ENCODE measurements at regions not wholly inside any gene's neighbourhood (a gene's known extent, or its start where the extent isn't known, plus 50 kb on each side); places are given as distances from the start of the nearest gene placed in this dataset.
A peak's percentile ranks its signal among the peaks of the same experiment; 100 is the strongest.

DNA sequence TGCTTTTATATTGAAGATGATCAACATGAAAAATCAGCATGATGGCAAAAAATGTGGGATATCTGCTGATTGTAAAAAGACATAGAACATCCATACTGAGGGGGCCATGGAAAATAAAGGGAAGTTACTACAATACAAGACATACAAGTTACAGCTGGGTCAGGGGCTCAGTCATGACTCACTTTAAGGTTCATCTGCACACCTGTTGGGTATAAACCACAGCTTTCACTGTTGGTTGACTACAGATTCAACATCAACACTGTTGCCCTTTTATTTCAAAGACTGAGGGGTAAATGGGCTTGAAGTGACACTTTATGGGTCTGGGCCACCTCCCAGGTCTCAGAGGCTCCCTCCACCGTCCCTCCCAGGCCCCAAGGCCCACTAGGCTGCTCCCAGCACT is 98.1 kb upstream of the IRS2 start:
- DNase-seq (ENCODE audit: low spot score) = no peak

DNA sequence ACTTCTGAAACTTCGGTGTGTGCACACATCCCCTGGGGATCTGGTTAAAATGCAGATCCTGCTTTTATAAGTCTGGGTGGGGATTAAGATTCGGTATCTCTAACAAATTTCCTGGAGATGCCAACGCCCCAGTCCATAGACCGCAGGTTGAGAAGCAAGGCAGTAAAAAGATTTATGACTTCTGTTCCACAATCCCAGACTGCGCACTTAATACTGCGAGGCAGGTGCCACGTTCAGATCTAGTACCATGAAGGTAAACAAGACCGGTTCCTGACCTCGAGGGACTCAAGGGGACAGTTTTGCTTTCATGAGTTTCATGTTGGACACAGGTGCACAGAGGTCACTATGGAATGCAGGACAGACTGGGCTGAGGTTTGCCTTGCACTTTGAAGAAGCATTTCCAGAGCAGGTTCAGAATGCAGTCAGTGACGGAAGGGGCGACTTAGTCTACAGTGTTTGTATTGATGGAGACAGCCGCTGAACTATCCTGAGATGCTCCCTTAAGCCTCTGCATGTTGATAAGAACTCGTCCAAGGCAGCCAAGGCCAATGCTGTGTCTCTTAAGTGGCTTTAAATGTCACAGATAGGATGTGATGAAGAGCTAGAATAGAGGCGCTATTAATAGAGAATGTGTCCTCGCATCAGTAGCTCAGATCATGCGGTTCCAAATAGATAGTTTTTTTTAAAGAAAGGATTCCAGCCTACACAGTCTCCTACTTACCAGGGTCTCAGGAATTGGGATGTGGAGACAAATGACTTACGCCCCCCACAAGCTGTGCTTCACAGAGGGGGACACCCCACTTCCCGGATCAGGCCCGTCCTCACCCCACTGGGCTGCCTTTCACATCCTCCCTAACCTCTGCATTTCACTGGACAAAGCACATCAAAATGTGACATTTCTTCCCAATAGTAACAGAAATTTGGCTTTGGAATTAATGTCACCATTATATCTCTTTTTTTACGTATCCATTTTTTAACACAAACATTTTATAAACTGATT is 97.1 kb upstream of the IRS2 start:
- DNase-seq (ENCODE audit: low spot score) = no peak

- DNase-seq (ENCODE audit: low spot score) = no peak
Observed at GRCh38 chr13:109881961-109882558, 95.7 kb upstream of the IRS2 start.

GRCh38 chr13:109881347-109881725 is 95.0 kb upstream of the IRS2 start:
- DNase-seq (ENCODE audit: low spot score) = no peak

GRCh38 chr13:109880371-109881346 is 94.3 kb upstream of the IRS2 start:
- DNase-seq (ENCODE audit: low spot score) = no peak

DNA sequence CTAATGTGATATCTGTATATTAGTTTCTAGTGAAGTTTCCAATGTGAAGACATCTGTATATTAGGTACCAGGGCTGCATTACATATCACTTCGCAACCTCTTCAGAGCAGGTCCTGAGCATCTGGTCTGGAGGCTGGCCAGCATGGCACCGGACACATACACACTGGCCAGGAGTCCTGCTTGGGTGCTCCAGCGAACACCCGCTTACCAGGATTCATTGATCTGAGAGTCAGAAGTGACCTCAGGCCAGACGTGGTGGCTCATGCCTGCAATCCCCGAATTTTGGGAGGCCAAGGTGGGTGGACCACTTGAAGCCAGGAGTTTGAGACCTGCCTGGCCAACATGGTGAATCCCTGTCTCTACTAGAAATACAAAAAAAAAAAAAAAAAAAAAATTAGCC is 93.0 kb upstream of the IRS2 start:
- no peak for DNase-seq (ENCODE audit: low spot score)

- no peak for DNase-seq (ENCODE audit: low spot score)
Observed at GRCh38 chr13:109877809-109878208, 91.4 kb upstream of the IRS2 start.

DNA sequence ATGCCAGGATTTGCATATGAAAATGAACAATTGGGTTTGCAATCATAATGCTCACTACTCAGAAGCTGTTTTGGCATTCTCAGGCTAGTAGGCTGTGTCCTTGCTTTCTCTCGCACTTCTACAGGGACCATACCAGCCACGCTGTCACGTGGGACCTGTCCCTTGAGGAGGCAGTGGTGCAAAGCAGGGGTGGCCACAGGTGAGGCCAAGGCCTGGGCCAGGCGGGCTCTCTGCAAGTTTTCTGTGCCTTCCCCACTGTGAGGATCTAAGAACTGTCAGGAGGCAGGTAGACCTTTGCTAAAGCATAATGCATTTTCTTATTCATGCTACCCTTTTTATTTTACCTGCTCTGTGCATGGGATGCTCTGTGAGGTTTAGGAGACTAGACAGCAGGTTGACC is 89.4 kb upstream of the IRS2 start:
- no peak for DNase-seq (ENCODE audit: low spot score)

DNA sequence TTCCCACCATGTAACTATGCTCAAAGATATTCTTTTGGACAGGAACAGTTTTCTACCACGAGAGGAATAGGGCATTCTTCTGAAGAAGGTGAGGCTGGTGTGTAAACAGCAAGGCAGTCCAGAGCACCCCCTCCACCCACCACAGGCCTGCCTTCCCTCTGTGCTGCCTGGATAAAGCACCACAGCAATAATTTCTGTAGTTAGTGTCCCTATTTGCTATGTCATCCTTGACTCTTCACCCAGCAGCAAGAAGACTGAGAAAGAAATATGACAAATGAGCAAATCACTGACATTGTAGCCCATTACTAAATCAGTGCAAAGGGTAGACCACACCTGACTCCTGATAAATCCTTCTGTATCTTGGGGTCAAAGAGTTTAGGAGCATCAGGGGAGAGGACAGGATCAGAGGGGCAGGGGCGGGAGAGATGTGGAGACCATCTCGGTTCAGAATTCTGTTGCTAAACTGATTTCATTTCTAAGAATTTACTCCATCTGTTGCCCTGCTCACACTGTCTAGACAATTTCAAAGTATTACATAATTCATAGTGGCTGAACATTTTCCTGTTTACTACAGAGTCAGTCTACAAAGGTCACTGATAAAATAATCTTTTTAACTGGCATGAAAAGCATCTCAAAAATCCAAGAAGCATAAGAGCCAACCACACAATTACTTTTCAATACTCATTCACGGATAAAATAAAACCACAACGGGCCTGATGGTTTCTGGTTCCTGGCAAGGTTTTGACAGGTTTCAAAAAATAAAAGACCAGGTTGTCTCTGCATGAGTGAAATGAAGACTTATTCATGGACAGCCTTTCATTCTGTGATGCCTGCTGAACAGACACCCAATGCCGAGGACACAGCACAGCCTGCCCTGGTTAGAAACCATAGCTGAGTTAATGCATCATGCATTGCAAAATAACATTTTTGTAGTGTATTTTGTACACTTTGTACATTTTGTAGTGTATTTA is 88.4 kb upstream of the IRS2 start:
- DNase-seq (ENCODE audit: low spot score) = no peak

DNA sequence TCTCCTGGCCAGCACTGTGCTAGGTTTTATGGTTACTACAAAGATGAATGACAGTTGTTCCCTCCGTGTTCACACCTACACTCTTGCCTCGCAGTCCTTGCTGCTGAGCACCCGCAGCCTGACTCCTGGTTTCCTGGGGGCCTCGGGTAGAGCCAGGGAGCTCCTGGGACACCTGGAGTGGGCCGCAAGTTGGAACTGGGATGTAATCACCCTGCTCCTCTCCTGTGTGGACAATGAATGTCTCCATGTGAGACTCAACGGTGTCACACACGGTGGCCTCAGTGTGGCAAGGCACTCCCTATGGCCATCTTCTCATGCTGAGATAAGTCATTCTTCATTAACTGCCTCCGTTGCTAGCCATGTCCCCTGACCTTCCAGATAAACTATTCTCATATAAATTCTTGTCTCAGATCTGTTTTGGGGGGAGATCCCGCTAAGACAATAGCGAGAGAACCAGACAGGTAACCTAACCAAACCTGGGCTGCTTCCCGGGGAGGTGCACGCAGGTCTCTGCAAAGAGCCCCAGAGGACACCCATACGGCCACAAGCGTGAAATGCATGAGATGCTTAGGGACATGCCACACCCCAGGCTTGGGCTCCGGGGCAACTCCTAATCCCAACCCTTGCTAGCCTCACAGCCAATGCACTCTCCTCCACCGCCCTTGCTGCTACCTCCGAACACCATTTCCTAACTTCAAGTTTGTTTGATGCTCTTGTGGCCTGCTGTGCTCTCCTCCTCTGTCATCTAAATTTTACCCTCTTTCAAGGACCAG is 87.2 kb upstream of the IRS2 start:
- DNase-seq (ENCODE audit: low spot score) = no peak

GRCh38 chr13:109872864-109873263 is 86.5 kb upstream of the IRS2 start:
- DNase-seq (ENCODE audit: low spot score) = no peak

- DNase-seq (ENCODE audit: low spot score) = no peak
Observed at GRCh38 chr13:109870696-109871370, 84.5 kb upstream of the IRS2 start.

- no peak for DNase-seq (ENCODE audit: low spot score)
Observed at GRCh38 chr13:109870274-109870673, 83.9 kb upstream of the IRS2 start.

DNA sequence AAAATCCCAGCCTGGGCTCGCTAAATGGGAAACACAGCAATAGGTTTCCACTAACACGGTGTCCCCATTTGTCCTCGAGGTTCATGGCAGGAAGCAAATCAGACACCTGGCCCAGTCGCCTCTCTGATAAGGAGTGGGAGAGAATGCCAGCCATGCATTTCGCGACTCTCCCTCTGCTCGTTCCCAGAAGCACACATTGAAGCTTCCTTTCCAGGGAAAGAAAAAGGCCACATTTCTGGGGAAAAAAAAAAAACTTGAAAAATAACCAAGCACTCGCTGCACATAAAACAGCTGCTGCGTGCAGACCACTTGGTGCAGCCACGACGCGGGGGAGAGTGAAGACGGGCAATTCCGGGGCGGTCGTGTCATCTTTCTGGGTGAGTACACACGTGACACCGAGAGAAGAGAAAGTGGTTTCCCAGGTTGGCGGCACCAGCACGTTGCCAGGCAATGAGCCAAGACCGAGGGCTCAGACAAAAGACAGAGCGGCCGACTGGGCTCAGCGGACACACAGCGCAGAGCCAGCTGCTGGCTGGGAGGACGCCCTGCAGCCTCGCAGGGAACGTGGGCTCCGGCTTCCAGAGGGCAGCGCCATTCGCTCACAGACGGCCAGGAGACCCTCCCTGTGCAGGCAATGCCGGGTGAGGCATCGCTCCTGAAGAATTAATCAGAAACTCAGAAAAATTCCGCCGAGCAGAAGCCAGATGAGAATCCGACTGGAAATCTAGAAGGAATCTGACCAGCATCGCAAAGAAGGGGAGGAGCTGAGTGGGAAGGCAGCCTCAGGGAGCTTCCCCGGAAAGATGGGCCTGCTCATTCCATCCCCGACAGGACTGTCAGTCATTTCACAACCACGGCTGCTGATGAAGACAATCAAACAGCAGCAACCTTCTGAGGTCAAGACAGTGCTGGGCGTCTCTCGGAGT is 83.2 kb upstream of the IRS2 start:
- peak; percentile 77 for DNase-seq (ENCODE audit: low spot score)

- DNase-seq (ENCODE audit: low spot score) = no peak
Observed at GRCh38 chr13:109868578-109869311, 82.4 kb upstream of the IRS2 start.

GRCh38 chr13:109867766-109868165 is 81.4 kb upstream of the IRS2 start:
- DNase-seq (ENCODE audit: low spot score) = no peak

- DNase-seq (ENCODE audit: low spot score) = no peak
Observed at GRCh38 chr13:109862627-109863026, 76.2 kb upstream of the IRS2 start.

DNA sequence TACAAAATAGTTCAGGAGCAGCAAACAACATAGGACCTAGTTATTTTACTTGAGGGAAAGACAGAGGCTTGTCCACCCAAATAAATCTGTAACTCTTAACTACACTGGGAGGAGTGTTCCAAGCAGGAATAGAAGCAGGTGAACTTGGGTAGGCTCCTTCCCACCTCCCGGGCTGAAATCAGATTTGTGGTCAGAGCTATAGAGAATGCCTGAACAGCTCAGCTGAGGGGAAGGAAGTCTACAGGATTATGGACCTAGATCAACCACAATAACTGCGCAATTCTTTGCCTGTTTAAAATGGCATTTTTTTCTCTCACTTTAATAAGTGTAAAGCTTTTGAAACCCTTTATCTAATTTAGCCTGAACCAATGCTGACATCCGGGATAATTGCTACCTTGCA is 73.5 kb upstream of the IRS2 start:
- DNase-seq (ENCODE audit: low spot score) = peak; percentile 14

All from ureter (tissue), 1 donor.